Suprapubic skin (tissue), 4 donors: ENCODE measurements at regions not wholly inside any gene's neighbourhood (a gene's known extent, or its start where the extent isn't known, plus 50 kb on each side); places are given as distances from the start of the nearest gene placed in this dataset.

ENCODE experiments used
- DNase-seq, 2 donors: peaks; one replicate each; pipeline ENCODE4 v3.0.0-alpha.2; 2019; ENCODE audit warnings: low spot score in 2 of 2
- H3K27ac ChIP-seq: fragments of 200-600 bp; sonication (generic); one replicate; pipeline ENCODE4 v1.5.1; 2019
- H3K27me3 ChIP-seq: fragments of 200-600 bp; sonication (generic); one replicate; pipeline ENCODE4 v1.5.1; 2019
- H3K36me3 ChIP-seq: fragments of 200-600 bp; sonication (generic); one replicate; pipeline ENCODE4 v1.5.1; 2019
- H3K4me1 ChIP-seq: fragments of 200-600 bp; sonication (generic); one replicate; pipeline ENCODE4 v1.5.1; 2019
- H3K4me3 ChIP-seq: fragments of 200-600 bp; sonication (generic); one replicate; pipeline ENCODE4 v1.5.1; 2019; ENCODE audit warnings: mild to moderate bottlenecking
- H3K9me3 ChIP-seq: fragments of 200-600 bp; sonication (generic); one replicate; pipeline ENCODE4 v1.5.1; 2019
- CTCF ChIP-seq, 2 donors: fragments of 200-600 bp in 1 of 2; fragments of 450-650 bp in 1 of 2; sonication (generic) in 1 of 2; IDR thresholded peaks; one replicate each; pipeline ENCODE4 v1.5.1; 2016 to 2019; ENCODE audit warnings: antibody characterized with exemption in 2 of 2, mild to moderate bottlenecking in 1 of 2, moderate library complexity in 1 of 2
- EP300 ChIP-seq: sonication (generic); formaldehyde crosslinking; IDR thresholded peaks from one replicate; pipeline ENCODE4 v1.6.1; 2017; ENCODE audit warnings: antibody characterized with exemption
- POLR2A ChIP-seq, 2 donors: fragments of 450-650 bp; IDR thresholded peaks; one replicate each; pipeline ENCODE4 v1.6.1; 2017; ENCODE audit warnings: antibody characterized with exemption in 2 of 2, mild to moderate bottlenecking in 2 of 2, moderate library complexity in 2 of 2
- POLR2AphosphoS5 ChIP-seq, 3 donors: sonication (generic); formaldehyde crosslinking; IDR thresholded peaks; one replicate each; pipeline ENCODE4 v1.6.1; 2017; ENCODE audit warnings: antibody characterized with exemption in 3 of 3
- WGBS: methylation state at CpG from one replicate; pipeline ENCODE4 v1.1.5; 2018; 5-methylcytosine and 5-hydroxymethylcytosine counted together

DNA sequence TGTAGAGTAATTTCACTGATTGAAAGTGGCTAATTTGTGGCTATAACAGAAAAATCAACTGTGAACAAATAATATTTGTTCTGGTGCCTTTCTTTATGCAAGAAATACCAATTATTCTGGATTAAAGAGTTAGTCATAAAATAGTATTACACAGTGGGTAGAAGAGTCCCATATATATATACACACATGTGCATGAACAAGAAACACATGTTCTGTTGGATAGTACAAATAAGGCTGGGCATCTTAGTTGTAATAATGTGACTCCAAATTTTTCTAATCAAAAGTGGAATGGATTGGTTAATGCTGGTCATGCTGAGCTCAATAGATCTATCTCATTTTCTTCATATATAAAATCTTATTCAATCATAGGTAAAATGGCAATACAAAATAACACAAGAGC, 179.4 kb downstream of the OGFRL1 start:
- Histone ChIP-seq H3K4me1 (no peaks in the 10 kb centered on the region), H3K27me3 (no peaks in the 10 kb centered on the region), H3K36me3 (no peaks in the 10 kb centered on the region), H3K27ac (no peak overlapping the region), H3K9me3 (peaks cover 11% of the 10 kb centered on the region), H3K4me3 (no peak overlapping the region)
- TF ChIP-seq POLR2A (IDR thresholded peaks at IDR 0.05): no peak
- TF ChIP-seq POLR2AphosphoS5 (IDR thresholded peaks at IDR 0.05): no peak
- TF ChIP-seq CTCF (IDR thresholded peaks at IDR 0.05): no peak
- TF ChIP-seq EP300: no peak
- DNase-seq: no peak

DNA sequence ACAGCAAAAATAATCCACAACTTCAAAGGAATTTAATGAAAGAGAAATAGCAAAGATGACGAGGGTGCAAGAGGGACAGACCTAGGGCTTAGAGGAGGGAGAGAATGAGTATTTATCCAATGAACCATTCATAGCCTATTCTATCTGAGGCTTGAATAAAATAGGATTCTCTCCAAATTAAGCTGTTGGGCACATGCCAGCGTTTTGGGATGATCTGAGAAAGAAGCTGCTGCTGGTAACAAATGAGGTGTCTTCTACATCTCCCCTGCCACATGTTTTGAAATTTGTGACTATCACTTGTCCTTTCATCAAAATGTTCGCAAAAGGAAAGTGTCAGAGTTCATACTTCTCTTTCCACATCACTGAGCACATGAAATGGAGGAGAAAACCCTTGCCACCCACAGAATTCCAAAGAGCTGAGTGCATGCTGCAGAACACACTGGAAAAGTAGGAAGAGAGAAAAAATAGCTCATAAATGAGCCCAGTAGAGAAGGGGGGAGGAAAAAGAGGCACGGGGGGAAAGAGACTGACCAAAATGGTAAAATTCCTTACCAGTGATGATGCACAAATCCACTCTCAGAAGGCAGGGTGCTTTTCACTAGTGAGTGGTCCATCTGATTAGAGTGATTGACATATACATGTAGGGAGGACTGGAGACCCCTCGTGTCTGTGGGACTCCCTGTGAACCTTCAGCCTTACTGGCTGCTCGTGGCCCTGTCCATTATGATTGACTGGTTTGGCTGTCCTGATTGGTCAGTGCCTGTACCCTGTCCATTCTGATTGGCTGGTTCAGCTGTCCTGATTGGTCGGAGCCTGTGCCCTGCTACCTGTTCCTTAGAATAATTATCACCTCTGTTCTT, 180.5 kb downstream of the OGFRL1 start:
- peak overlapping the region; percentile 83 for H3K27ac ChIP-seq
- peaks cover 11% of the 10 kb centered on the region for H3K9me3 ChIP-seq
- H3K4me3 ChIP-seq: no peak overlapping the region
- TF ChIP-seq EP300 (no peak), CTCF (IDR thresholded peaks at IDR 0.05) (no peak)
- no peaks in the 10 kb centered on the region for H3K4me1 ChIP-seq
- WGBS: 53% methylated on average over 7 of the region's 7 CpGs
- no peaks in the 10 kb centered on the region for H3K36me3 ChIP-seq
- no peaks in the 10 kb centered on the region for H3K27me3 ChIP-seq
- DNase-seq: no peak

DNA sequence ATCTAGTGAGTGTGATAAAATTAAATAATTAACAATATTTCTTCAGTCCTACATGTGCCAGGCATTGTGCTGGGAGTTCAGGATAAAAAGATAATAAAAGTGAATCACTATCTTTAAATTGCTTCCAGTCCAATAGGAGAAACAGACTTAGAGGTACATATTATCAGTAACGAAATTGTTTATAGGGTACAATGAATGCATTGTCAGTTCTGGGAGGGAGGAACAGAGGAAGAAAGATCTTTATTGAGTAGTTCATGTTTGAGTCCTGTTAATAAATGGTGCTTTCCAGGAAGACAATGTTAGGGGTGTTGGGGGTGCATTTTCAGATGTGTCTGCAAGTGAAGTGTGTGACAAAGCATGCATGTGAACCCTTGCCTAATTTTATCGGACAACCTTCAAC, 183.1 kb downstream of the OGFRL1 start:
- 77% methylated on average over 2 of the region's 2 CpGs for WGBS
- H3K9me3 ChIP-seq: no peaks in the 10 kb centered on the region
- H3K4me3 ChIP-seq: no peak overlapping the region
- H3K4me1 ChIP-seq: peaks cover 13% of the 10 kb centered on the region
- no peak overlapping the region for H3K27ac ChIP-seq
- no peak for DNase-seq
- H3K27me3 ChIP-seq: no peaks in the 10 kb centered on the region
- TF ChIP-seq CTCF (IDR thresholded peaks at IDR 0.05): no peak
- TF ChIP-seq POLR2AphosphoS5 (IDR thresholded peaks at IDR 0.05): no peak
- TF ChIP-seq EP300: no peak
- no peak for TF ChIP-seq POLR2A (IDR thresholded peaks at IDR 0.05)
- H3K36me3 ChIP-seq: no peaks in the 10 kb centered on the region

DNA sequence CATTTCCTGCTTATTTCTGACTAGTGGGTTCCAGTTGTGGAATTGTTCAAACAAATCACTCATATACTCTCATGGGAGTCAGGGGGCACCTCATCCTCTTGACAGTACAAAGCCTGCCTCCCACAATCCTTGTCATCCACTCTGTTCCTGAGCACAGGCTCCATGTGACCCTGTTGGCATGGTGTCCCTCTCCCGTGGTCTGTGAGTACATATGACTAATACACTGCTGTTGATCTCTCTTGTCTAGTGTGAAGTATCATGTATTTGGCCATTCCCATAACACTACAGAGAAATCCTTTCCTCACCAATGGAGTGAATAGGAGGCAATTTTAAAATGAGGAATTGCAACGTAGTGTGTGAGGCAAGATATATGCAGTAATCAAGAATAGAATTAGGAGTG, 185.3 kb downstream of the OGFRL1 start:
- no peaks in the 10 kb centered on the region for H3K9me3 ChIP-seq
- no peaks in the 10 kb centered on the region for H3K36me3 ChIP-seq
- H3K4me1 ChIP-seq: peaks cover 29% of the 10 kb centered on the region
- H3K27ac ChIP-seq: peak overlapping the region; percentile 57
- H3K27me3 ChIP-seq: no peaks in the 10 kb centered on the region
- DNase-seq: peak; percentile 82 to 92
- H3K4me3 ChIP-seq: no peak overlapping the region
- peak in 2 of 3 donors; percentile 15 to 61 for TF ChIP-seq POLR2AphosphoS5 (IDR thresholded peaks at IDR 0.05)
- no peak for TF ChIP-seq POLR2A (IDR thresholded peaks at IDR 0.05)
- 40% methylated on average over 2 of the region's 2 CpGs for WGBS

GRCh38 chr6:71474942-71475341, 186.3 kb downstream of the OGFRL1 start:
- no peak overlapping the region for H3K4me3 ChIP-seq
- H3K27ac ChIP-seq: no peak overlapping the region
- no peak for DNase-seq
- WGBS: 49% methylated on average over 1 of the region's 1 CpG
- H3K36me3 ChIP-seq: no peaks in the 10 kb centered on the region
- H3K27me3 ChIP-seq: no peaks in the 10 kb centered on the region
- H3K4me1 ChIP-seq: peaks cover 39% of the 10 kb centered on the region
- H3K9me3 ChIP-seq: no peaks in the 10 kb centered on the region
- TF ChIP-seq POLR2A (IDR thresholded peaks at IDR 0.05) (no peak), POLR2AphosphoS5 (IDR thresholded peaks at IDR 0.05) (no peak), CTCF (IDR thresholded peaks at IDR 0.05) (no peak), EP300 (no peak)
